GM18868 (cell line): ENCODE measurements at regions not wholly inside any gene's neighbourhood (a gene's known extent, or its start where the extent isn't known, plus 50 kb on each side); places are given as distances from the start of the nearest gene placed in this dataset.

Source experiments
- ATAC-seq: cut with Tn5 transposase; IDR thresholded peaks from one replicate; pipeline ENCODE4 v1.9.1; 2021; ENCODE audit warnings: mild to moderate bottlenecking, moderate library complexity; ENCODE audit not compliant: unreplicated experiment

DNA sequence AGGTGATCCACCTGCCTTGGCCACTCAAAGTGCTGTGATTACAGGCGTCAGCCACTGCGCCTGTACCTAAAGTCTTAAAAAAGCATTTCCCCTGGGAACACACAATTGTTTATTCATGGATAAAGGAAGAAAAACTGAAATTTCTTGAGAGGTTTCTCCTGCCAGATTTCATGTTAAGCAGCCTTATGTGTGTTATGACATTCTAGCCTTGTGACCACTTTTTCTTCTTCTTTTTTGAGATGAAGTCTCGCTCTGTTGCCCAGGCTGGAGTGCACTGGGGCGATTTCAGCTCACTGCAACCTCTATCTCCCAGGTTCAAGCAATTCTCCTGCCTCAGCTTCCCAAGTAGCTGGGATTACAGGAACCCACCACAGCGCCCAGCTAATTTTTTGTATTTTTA, 57.8 kb upstream of the PLAC8 start:
- no peak for ATAC-seq

DNA sequence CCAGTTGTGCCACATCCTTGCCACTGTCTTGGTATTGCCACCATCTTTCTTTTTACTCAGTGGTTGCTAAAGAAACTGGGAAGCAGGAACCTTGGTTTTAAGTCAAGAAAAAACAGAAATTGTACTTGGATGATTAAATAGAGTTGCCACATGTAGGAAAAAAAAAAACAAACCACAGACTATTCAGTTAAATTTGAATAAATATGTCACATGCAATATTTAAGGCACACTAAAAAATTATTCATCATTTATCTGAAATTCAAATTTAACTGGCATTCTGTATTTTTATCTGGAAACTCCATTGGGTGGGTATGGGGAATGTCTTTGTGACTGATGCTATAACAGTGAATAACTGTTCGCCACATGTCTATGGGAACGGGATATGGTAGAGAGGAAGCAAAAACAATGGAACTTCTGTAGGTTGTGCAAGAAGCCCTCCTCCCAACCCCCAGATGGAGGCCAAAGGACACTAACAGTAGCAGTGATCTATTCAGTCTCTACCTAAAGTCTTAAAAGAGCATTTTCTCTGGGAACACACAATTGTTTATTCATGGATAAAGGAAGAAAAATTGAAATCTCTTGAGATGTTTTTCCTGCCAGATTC, 57.0 kb upstream of the PLAC8 start:
- ATAC-seq = no peak

DNA sequence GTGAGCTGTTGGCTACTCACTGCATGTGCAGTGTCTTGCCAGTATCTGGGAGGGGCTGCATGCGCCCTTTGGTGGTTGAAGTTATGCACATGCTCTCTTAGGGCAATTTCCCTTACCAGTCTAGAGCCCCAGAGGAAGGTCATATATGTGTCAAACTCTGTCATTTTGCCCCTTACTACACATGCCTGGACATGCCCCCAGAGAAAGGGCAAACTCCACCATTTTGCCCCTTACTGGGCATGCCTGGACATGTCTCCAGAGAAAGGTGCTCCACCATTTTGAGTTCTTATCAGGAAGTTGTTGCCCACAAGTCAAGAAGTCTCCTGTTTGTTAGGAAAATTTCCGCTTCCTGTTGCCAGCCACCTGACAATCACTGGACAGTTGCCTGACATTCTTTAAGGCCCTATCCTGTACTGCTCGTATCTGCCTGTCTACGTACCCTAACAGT, 56.4 kb upstream of the PLAC8 start:
- ATAC-seq = no peak
